ENCODE measurements at regions not wholly inside any gene's neighbourhood (a gene's known extent, or its start where the extent isn't known, plus 50 kb on each side); places are given as distances from the start of the nearest gene placed in this dataset.

GRCh38 chr19:32241932-32242710, 103.3 kb upstream of the ZNF507 start:
- Histone ChIP-seq H3K4me3 (ENCODE audit: control insufficient read depth in 2 of 3, extremely low read depth in 1 of 3, insufficient read depth in 2 of 3, low read depth in 1 of 3, low read length in 3 of 3) (no peak overlapping the region), H2AFZ (ENCODE audit: control insufficient read depth, low read length) (no peak overlapping the region), H3K9ac (ENCODE audit: control insufficient read depth, extremely low read depth, insufficient read depth, low read length) (no peak overlapping the region), H3K27ac (ENCODE audit: control insufficient read depth, insufficient read depth, low read length) (no peak overlapping the region), H3K27me3 (ENCODE audit: control insufficient read depth, extremely low read depth, insufficient read depth, low read length) (no peaks in the 10 kb centered on the region), H3K9me3 (ENCODE audit: control insufficient read depth, low read depth, low read length) (peaks cover 2% of the 10 kb centered on the region), H3K4me2 (ENCODE audit: control insufficient read depth, extremely low read depth, insufficient read depth, low read depth, low read length) (no peak overlapping the region), H4K20me1 (ENCODE audit: control insufficient read depth, extremely low read depth, insufficient read depth, low read length) (no peaks in the 10 kb centered on the region), H3K4me1 (ENCODE audit: control insufficient read depth, extremely low read depth, insufficient read depth, low read length) (no peaks in the 10 kb centered on the region), H3K9me1 (ENCODE audit: control insufficient read depth, extremely low read depth, insufficient read depth, low read length) (no peaks in the 10 kb centered on the region), H3K36me3 (ENCODE audit: control insufficient read depth in 2 of 2, extremely low read depth in 1 of 2, insufficient read depth in 2 of 2, low read length in 2 of 2) (no peaks in the 10 kb centered on the region), H3K79me2 (ENCODE audit: control insufficient read depth, insufficient read depth, low read length) (no peaks in the 10 kb centered on the region)
- no peak for TF ChIP-seq EZH2 (IDR thresholded peaks at IDR 0.05; ENCODE audit: low read length)
- TF ChIP-seq, protein P1, sequence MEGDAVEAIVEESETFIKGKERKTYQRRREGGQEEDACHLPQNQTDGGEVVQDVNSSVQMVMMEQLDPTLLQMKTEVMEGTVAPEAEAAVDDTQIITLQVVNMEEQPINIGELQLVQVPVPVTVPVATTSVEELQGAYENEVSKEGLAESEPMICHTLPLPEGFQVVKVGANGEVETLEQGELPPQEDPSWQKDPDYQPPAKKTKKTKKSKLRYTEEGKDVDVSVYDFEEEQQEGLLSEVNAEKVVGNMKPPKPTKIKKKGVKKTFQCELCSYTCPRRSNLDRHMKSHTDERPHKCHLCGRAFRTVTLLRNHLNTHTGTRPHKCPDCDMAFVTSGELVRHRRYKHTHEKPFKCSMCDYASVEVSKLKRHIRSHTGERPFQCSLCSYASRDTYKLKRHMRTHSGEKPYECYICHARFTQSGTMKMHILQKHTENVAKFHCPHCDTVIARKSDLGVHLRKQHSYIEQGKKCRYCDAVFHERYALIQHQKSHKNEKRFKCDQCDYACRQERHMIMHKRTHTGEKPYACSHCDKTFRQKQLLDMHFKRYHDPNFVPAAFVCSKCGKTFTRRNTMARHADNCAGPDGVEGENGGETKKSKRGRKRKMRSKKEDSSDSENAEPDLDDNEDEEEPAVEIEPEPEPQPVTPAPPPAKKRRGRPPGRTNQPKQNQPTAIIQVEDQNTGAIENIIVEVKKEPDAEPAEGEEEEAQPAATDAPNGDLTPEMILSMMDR (optimal IDR thresholded peaks at IDR 0.05 in 1 of 3, IDR thresholded peaks at IDR 0.05 in 1 of 3, conservative IDR thresholded peaks at IDR 0.05 in 1 of 3; ENCODE audit: extremely low read depth in 1 of 3, insufficient read depth in 2 of 3, low read length in 3 of 3) = no peak
- DNase-seq (ENCODE audit: low read depth, low spot score) = no peak
- FAIRE-seq = no peak
- dilution Hi-C loops (cut with MboI; ENCODE audit: extremely low pct_ligation_motif_present, low sequenced_read_pairs) = no loop called here

- Histone ChIP-seq H3K9me1 (ENCODE audit: control insufficient read depth, extremely low read depth, insufficient read depth, low read length) (no peaks in the 10 kb centered on the region), H3K9ac (ENCODE audit: control insufficient read depth, extremely low read depth, insufficient read depth, low read length) (no peak overlapping the region), H3K27me3 (ENCODE audit: control insufficient read depth, extremely low read depth, insufficient read depth, low read length) (no peaks in the 10 kb centered on the region), H3K4me1 (ENCODE audit: control insufficient read depth, extremely low read depth, insufficient read depth, low read length) (no peaks in the 10 kb centered on the region), H3K4me2 (ENCODE audit: control insufficient read depth, extremely low read depth, insufficient read depth, low read depth, low read length) (no peak overlapping the region), H3K79me2 (ENCODE audit: control insufficient read depth, insufficient read depth, low read length) (no peaks in the 10 kb centered on the region), H2AFZ (ENCODE audit: control insufficient read depth, low read length) (no peak overlapping the region), H3K4me3 (ENCODE audit: control insufficient read depth in 2 of 3, extremely low read depth in 1 of 3, insufficient read depth in 2 of 3, low read depth in 1 of 3, low read length in 3 of 3) (no peak overlapping the region), H3K9me3 (ENCODE audit: control insufficient read depth, low read depth, low read length) (peaks cover 2% of the 10 kb centered on the region), H3K36me3 (ENCODE audit: control insufficient read depth in 2 of 2, extremely low read depth in 1 of 2, insufficient read depth in 2 of 2, low read length in 2 of 2) (no peaks in the 10 kb centered on the region), H3K27ac (ENCODE audit: control insufficient read depth, insufficient read depth, low read length) (no peak overlapping the region), H4K20me1 (ENCODE audit: control insufficient read depth, extremely low read depth, insufficient read depth, low read length) (no peaks in the 10 kb centered on the region)
- TF ChIP-seq, protein P1 (optimal IDR thresholded peaks at IDR 0.05 in 1 of 3, IDR thresholded peaks at IDR 0.05 in 1 of 3, conservative IDR thresholded peaks at IDR 0.05 in 1 of 3; ENCODE audit: extremely low read depth in 1 of 3, insufficient read depth in 2 of 3, low read length in 3 of 3) = no peak
- no peak for TF ChIP-seq EZH2 (IDR thresholded peaks at IDR 0.05; ENCODE audit: low read length)
- DNase-seq (ENCODE audit: low read depth, low spot score) (no peak), FAIRE-seq (no peak)
- dilution Hi-C loops (cut with MboI; ENCODE audit: extremely low pct_ligation_motif_present, low sequenced_read_pairs) = no loop called here
Measured at GRCh38 chr19:32246006-32246405, 99.4 kb upstream of the ZNF507 start.

Data from keratinocyte (primary cell).